ENCODE measurements at regions not wholly inside any gene's neighbourhood (a gene's known extent, or its start where the extent isn't known, plus 50 kb on each side); places are given as distances from the start of the nearest gene placed in this dataset.
"Not testable (repeated sequence)": the region's sequence is repeated elsewhere in the genome, so short reads cannot be mapped to it uniquely, and the experiment has no call there.

DNA sequence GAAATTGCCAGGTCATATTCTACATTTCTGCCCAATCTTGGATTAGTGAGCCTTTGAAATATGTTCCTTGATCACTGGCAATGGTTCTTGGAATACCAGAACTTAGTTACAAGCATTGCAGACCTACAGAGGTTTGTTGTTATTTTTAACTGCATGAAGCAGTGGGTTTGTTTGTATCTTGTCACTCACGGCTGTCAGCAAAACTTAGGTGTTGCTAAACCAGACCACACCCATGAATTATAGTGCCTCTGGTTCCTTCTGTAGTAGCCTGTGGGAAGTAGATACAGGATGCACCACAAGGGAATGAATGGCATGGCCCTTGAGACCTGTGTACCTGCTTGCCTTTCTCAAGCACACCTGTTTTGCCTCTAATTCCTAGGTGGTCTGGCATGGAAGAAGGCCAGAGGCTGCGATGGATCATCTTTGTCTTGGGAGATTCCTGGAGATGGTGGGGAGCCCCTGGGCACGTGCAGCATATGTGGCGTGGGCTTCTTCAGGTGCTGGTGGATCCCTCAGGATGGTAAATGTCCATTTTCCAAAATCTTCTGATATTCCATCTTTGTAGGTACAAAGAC lies 138.8 kb downstream of the SNRPN start:
- Histone ChIP-seq H3K4me3 (ENCODE audit: low read depth, low read length) (no peak overlapping the region), H3K27ac (ENCODE audit: low read depth, low read length) (no peak overlapping the region), H3K9me3 (ENCODE audit: control insufficient read depth, insufficient read depth, low read length) (peaks cover 37% of the 10 kb centered on the region), H3K27me3 (ENCODE audit: control insufficient read depth, insufficient read depth, low read length) (no peaks in the 10 kb centered on the region)
- ChIA-PET POLR2A (no interaction called here), CTCF (no interaction called here)
- TF ChIP-seq, protein P1, sequence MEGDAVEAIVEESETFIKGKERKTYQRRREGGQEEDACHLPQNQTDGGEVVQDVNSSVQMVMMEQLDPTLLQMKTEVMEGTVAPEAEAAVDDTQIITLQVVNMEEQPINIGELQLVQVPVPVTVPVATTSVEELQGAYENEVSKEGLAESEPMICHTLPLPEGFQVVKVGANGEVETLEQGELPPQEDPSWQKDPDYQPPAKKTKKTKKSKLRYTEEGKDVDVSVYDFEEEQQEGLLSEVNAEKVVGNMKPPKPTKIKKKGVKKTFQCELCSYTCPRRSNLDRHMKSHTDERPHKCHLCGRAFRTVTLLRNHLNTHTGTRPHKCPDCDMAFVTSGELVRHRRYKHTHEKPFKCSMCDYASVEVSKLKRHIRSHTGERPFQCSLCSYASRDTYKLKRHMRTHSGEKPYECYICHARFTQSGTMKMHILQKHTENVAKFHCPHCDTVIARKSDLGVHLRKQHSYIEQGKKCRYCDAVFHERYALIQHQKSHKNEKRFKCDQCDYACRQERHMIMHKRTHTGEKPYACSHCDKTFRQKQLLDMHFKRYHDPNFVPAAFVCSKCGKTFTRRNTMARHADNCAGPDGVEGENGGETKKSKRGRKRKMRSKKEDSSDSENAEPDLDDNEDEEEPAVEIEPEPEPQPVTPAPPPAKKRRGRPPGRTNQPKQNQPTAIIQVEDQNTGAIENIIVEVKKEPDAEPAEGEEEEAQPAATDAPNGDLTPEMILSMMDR (IDR thresholded peaks at IDR 0.05; ENCODE audit: low read depth, low read length) = no peak
- DNase-seq (ENCODE audit: low read depth, low spot score) = no peak

- Histone ChIP-seq H3K27me3 (ENCODE audit: control insufficient read depth, insufficient read depth, low read length) (no peaks in the 10 kb centered on the region), H3K27ac (ENCODE audit: low read depth, low read length) (no peak overlapping the region), H3K4me3 (ENCODE audit: low read depth, low read length) (no peak overlapping the region), H3K9me3 (ENCODE audit: control insufficient read depth, insufficient read depth, low read length) (peaks cover 32% of the 10 kb centered on the region)
- TF ChIP-seq, protein P1 (IDR thresholded peaks at IDR 0.05; ENCODE audit: low read depth, low read length) = no peak
- DNase-seq (ENCODE audit: low read depth, low spot score) = no peak
- ChIA-PET POLR2A (no interaction called here), CTCF (no interaction called here)
Observed at GRCh38 chr15:25094066-25094465, 139.3 kb downstream of the SNRPN start.

DNA sequence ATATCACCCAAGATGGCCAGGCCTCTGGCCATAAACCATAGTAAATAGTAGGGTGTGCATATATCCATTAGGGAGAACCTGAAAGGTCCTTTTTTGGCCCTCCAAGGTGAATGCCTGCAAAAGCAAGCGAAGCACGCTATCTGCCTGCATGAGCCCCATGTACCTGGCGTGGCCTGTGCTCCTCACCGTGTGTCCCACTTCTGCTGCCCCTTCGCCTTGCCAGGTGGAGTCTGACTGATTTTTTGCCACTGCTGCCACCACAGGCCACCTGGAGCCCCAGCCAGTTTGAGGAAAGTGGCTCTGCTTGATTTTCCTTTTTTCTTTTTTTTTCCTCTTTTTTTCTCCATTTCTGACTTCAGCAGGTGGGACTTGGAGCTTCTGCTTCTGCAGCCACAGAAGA lies 139.7 kb downstream of the SNRPN start:
- H3K4me3 ChIP-seq (ENCODE audit: low read depth, low read length) = no peak overlapping the region
- H3K9me3 ChIP-seq (ENCODE audit: control insufficient read depth, insufficient read depth, low read length) = peaks cover 36% of the 10 kb centered on the region
- H3K27me3 ChIP-seq (ENCODE audit: control insufficient read depth, insufficient read depth, low read length) = no peaks in the 10 kb centered on the region
- POLR2A ChIA-PET = no interaction called here
- H3K27ac ChIP-seq (ENCODE audit: low read depth, low read length) = no peak overlapping the region
- DNase-seq (ENCODE audit: low read depth, low spot score) = no peak
- CTCF ChIA-PET = no interaction called here
- TF ChIP-seq, protein P1 (IDR thresholded peaks at IDR 0.05; ENCODE audit: low read depth, low read length) = no peak

GRCh38 chr15:25095179-25095578 lies 140.4 kb downstream of the SNRPN start:
- Histone ChIP-seq H3K27me3 (ENCODE audit: control insufficient read depth, insufficient read depth, low read length) (no peaks in the 10 kb centered on the region), H3K4me3 (ENCODE audit: low read depth, low read length) (no peak overlapping the region), H3K9me3 (ENCODE audit: control insufficient read depth, insufficient read depth, low read length) (peaks cover 32% of the 10 kb centered on the region), H3K27ac (ENCODE audit: low read depth, low read length) (no peak overlapping the region)
- ChIA-PET POLR2A (no interaction called here), CTCF (no interaction called here)
- TF ChIP-seq, protein P1 (IDR thresholded peaks at IDR 0.05; ENCODE audit: low read depth, low read length) = no peak
- DNase-seq (ENCODE audit: low read depth, low spot score) = no peak

DNA sequence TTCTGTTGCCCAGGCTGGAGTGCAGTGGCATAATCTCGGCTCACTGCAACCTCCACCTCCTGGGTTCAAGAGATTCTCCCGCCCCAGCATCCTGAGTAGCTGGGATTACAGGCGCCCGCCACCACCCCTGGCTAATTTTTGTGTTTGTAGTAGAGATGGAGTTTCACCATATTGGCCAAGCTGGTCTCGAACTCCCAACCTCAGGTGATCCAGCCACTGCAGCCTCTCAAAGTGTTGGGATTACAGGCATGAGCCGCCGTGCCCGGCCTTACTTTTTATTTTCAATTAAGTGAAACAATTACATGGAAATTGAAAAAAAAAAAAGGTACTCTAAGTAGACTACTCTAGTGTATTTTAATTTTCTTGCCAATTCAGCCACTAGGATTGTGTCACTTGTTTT lies 145.2 kb downstream of the SNRPN start:
- POLR2A ChIA-PET = not testable (repeated sequence)

DNA sequence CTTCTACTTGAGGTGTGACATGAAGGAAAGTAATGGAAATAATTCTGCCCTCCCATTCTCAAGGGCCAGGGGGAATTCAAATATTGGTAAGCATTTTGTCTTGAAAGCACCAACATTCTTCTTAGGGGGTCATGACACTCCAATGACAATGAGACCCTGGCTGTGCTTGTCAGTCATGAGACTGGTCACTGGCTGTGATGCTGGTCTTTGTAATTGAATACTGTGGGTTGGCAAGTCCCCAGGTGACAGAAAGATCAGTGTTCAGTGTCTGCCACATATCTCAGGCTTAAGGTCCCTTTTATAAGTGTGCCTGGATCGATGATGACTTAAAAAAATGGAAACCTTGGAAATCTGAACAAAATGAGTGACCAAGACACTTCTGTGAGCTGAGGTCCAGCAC lies 151.4 kb downstream of the SNRPN start:
- TF ChIP-seq, protein P1 (IDR thresholded peaks at IDR 0.05; ENCODE audit: low read depth, low read length) = no peak
- no peaks in the 10 kb centered on the region for H3K27me3 ChIP-seq (ENCODE audit: control insufficient read depth, insufficient read depth, low read length)
- no peak overlapping the region for H3K27ac ChIP-seq (ENCODE audit: low read depth, low read length)
- DNase-seq (ENCODE audit: low read depth, low spot score) = no peak
- no peak overlapping the region for H3K4me3 ChIP-seq (ENCODE audit: low read depth, low read length)
- H3K9me3 ChIP-seq (ENCODE audit: control insufficient read depth, insufficient read depth, low read length) = peaks cover 7% of the 10 kb centered on the region; the same call in 1 of the 2 replicates
- ChIA-PET CTCF (no interaction called here), POLR2A (no interaction called here)

More for the DNA sequence above, 145.2 kb downstream of the SNRPN start:
- DNase-seq (ENCODE audit: low read depth, low spot score); H3K4me3 ChIP-seq (ENCODE audit: low read depth, low read length); H3K27ac ChIP-seq (ENCODE audit: low read depth, low read length); H3K27me3 ChIP-seq (ENCODE audit: control insufficient read depth, insufficient read depth, low read length); CTCF ChIA-PET: not testable (repeated sequence)
- H3K9me3 ChIP-seq (ENCODE audit: control insufficient read depth, insufficient read depth, low read length) = peaks cover 19% of the 10 kb centered on the region; the same call in 1 of the 2 replicates
